ENCODE measurements at regions not wholly inside any gene's neighbourhood (a gene's known extent, or its start where the extent isn't known, plus 50 kb on each side); places are given as distances from the start of the nearest gene placed in this dataset.

- H3K4me1 ChIP-seq = no peaks in the 10 kb centered on the region
- no peak for TF ChIP-seq CTCF (IDR thresholded peaks at IDR 0.05)
- H3K9me3 ChIP-seq = no peaks in the 10 kb centered on the region
- H3K36me3 ChIP-seq (ENCODE audit: insufficient read depth in 1 of 2, low read depth in 1 of 2) = no peaks in the 10 kb centered on the region
- no peak overlapping the region for H3K4me3 ChIP-seq
- DNase-seq (no peak), ATAC-seq (no peak)
- 28 to 35% (median 31%) methylated on average over 5 of the region's 5 CpGs for WGBS, 3 donors
- intact Hi-C loops (cut with DNase I) = no loop called here
- no peak overlapping the region for H3K27ac ChIP-seq
- no peaks in the 10 kb centered on the region for H3K27me3 ChIP-seq (ENCODE audit: insufficient read depth in 3 of 3, low read length in 2 of 3)
Observed at GRCh38 chr4:120435179-120435578, 368.5 kb upstream of the MAD2L1 start.

- H3K4me1 ChIP-seq = no peaks in the 10 kb centered on the region
- DNase-seq (no peak), ATAC-seq (no peak)
- intact Hi-C loops (cut with DNase I) = no loop called here
- no peak overlapping the region for H3K4me3 ChIP-seq
- WGBS, 3 donors = 74 to 81% (median 78%) methylated on average over 2 of the region's 2 CpGs
- H3K36me3 ChIP-seq (ENCODE audit: insufficient read depth in 1 of 2, low read depth in 1 of 2) = no peaks in the 10 kb centered on the region
- no peaks in the 10 kb centered on the region for H3K27me3 ChIP-seq (ENCODE audit: insufficient read depth in 3 of 3, low read length in 2 of 3)
- no peaks in the 10 kb centered on the region for H3K9me3 ChIP-seq
- H3K27ac ChIP-seq = no peak overlapping the region
- TF ChIP-seq CTCF (IDR thresholded peaks at IDR 0.05) = no peak
Observed at GRCh38 chr4:120434756-120435155, 368.1 kb upstream of the MAD2L1 start.

- H3K4me3 ChIP-seq = no peak overlapping the region
- intact Hi-C loops (cut with DNase I) = no loop called here
- no peaks in the 10 kb centered on the region for H3K4me1 ChIP-seq
- H3K27ac ChIP-seq = no peak overlapping the region
- H3K36me3 ChIP-seq (ENCODE audit: insufficient read depth in 1 of 2, low read depth in 1 of 2) = no peaks in the 10 kb centered on the region
- no peak for TF ChIP-seq CTCF (IDR thresholded peaks at IDR 0.05)
- 52 to 68% (median 61%) methylated on average over 3 of the region's 3 CpGs for WGBS, 3 donors
- DNase-seq (no peak), ATAC-seq (no peak)
- no peaks in the 10 kb centered on the region for H3K27me3 ChIP-seq (ENCODE audit: insufficient read depth in 3 of 3, low read length in 2 of 3)
- no peaks in the 10 kb centered on the region for H3K9me3 ChIP-seq
Observed at GRCh38 chr4:120432301-120432860, 365.7 kb upstream of the MAD2L1 start.

GRCh38 chr4:120431180-120431579 is 364.5 kb upstream of the MAD2L1 start:
- Histone ChIP-seq H3K27me3 (ENCODE audit: insufficient read depth in 3 of 3, low read length in 2 of 3) (no peaks in the 10 kb centered on the region), H3K9me3 (no peaks in the 10 kb centered on the region), H3K4me1 (no peaks in the 10 kb centered on the region), H3K4me3 (no peak overlapping the region), H3K36me3 (ENCODE audit: insufficient read depth in 1 of 2, low read depth in 1 of 2) (no peaks in the 10 kb centered on the region), H3K27ac (no peak overlapping the region)
- no peak for ATAC-seq
- no peak for DNase-seq
- intact Hi-C loops (cut with DNase I) = no loop called here
- no peak for TF ChIP-seq CTCF (IDR thresholded peaks at IDR 0.05)

GRCh38 chr4:120418146-120418545 is 351.5 kb upstream of the MAD2L1 start:
- no peaks in the 10 kb centered on the region for H3K9me3 ChIP-seq
- no peak overlapping the region for H3K4me3 ChIP-seq
- H3K36me3 ChIP-seq (ENCODE audit: insufficient read depth in 1 of 2, low read depth in 1 of 2) = no peaks in the 10 kb centered on the region
- no peak overlapping the region for H3K27ac ChIP-seq
- ATAC-seq (no peak), DNase-seq (no peak)
- TF ChIP-seq CTCF (IDR thresholded peaks at IDR 0.05) = no peak
- no peaks in the 10 kb centered on the region for H3K27me3 ChIP-seq (ENCODE audit: insufficient read depth in 3 of 3, low read length in 2 of 3)
- no peaks in the 10 kb centered on the region for H3K4me1 ChIP-seq
- intact Hi-C loops (cut with DNase I) = no loop called here
